ENCODE measurements at regions not wholly inside any gene's neighbourhood (a gene's known extent, or its start where the extent isn't known, plus 50 kb on each side); places are given as distances from the start of the nearest gene placed in this dataset.

GRCh38 chr5:135272311-135272805, 126.7 kb downstream of the MACROH2A1 start:
- 78% methylated on average over 11 of the region's 11 CpGs for WGBS (ENCODE audit: missing lambda C conversion rate)
- CTCF ChIA-PET, result interaction anchor here (0.8 to 1.3 kb wide), 3 partner anchors 8 to 81 kb away, joined by 3 read pairs; no protein-coding TSS in a partner anchor
- POLR2A ChIA-PET, result no interaction called here

GRCh38 chr5:135271533-135272310, 127.3 kb downstream of the MACROH2A1 start:
- H3K4me1 ChIP-seq, result no peaks in the 10 kb centered on the region
- no peak for FAIRE-seq
- CTCF ChIA-PET, result interaction anchor here (0.8 to 1.3 kb wide), 3 partner anchors 8 to 81 kb away, joined by 3 read pairs; no protein-coding TSS in a partner anchor
- WGBS (ENCODE audit: missing lambda C conversion rate), result 86% methylated on average over 14 of the region's 14 CpGs
- H3K4me3 ChIP-seq, result no peak overlapping the region
- no peak for TF ChIP-seq BHLHE40 (IDR thresholded peaks at IDR 0.05; ENCODE audit: low read depth, low read length)
- TF ChIP-seq HOXA7 (CRISPR knock-in tag; IDR thresholded peaks at IDR 0.05), result no peak
- TF ChIP-seq PHF8 (IDR thresholded peaks at IDR 0.05; ENCODE audit: borderline replicate concordance, low read depth), result no peak
- no peak for TF ChIP-seq TFCP2L1 (CRISPR knock-in tag; IDR thresholded peaks at IDR 0.05)
- no peak for TF ChIP-seq TP53 (CRISPR knock-in tag; IDR thresholded peaks at IDR 0.05)
- no peak for TF ChIP-seq CBX8 (IDR thresholded peaks at IDR 0.05)
- TF ChIP-seq BCL3 (IDR thresholded peaks at IDR 0.05), result no peak
- TF ChIP-seq ZNF302 (CRISPR knock-in tag; IDR thresholded peaks at IDR 0.05), result no peak
- no peak for DNase-seq (ENCODE audit: low read depth in 1 of 2, low spot score in 1 of 2)
- H3K4me2 ChIP-seq, result no peak overlapping the region
- no peak overlapping the region for H3K27ac ChIP-seq
- H3K9me3 ChIP-seq, result no peaks in the 10 kb centered on the region
- ATAC-seq, result no peak
- POLR2A ChIA-PET, result no interaction called here

More at GRCh38 chr5:135272311-135272805, 126.7 kb downstream of the MACROH2A1 start:
- Histone ChIP-seq H3K4me2 (no peak overlapping the region), H3K27ac (no peak overlapping the region), H3K4me3 (no peak overlapping the region), H3K9me3 (no peaks in the 10 kb centered on the region), H3K4me1 (no peaks in the 10 kb centered on the region)
- DNase-seq (ENCODE audit: low read depth in 1 of 2, low spot score in 1 of 2), result no peak
- no peak for FAIRE-seq
- ATAC-seq, result no peak
- TF ChIP-seq KDM5A (IDR thresholded peaks at IDR 0.05) (no peak), TFCP2L1 (CRISPR knock-in tag; IDR thresholded peaks at IDR 0.05) (no peak), NFE2L2 (conservative IDR thresholded peaks at IDR 0.05; ENCODE audit: low read length) (no peak), RCOR1 (IDR thresholded peaks at IDR 0.05; ENCODE audit: low read depth, low read length) (no peak), FOXS1 (CRISPR knock-in tag; IDR thresholded peaks at IDR 0.05) (no peak), ATOH8 (CRISPR knock-in tag; IDR thresholded peaks at IDR 0.05; ENCODE audit: low read depth) (no peak), MAZ (IDR thresholded peaks at IDR 0.05; ENCODE audit: borderline replicate concordance, low read depth, low read length) (no peak), CHD2 (IDR thresholded peaks at IDR 0.05; ENCODE audit: low read length, partially characterized antibody) (no peak), CEBPB (IDR thresholded peaks at IDR 0.05) (no peak), RFX5 (IDR thresholded peaks at IDR 0.05) (no peak), PBX3 (IDR thresholded peaks at IDR 0.05) (no peak), NPAS2 (CRISPR knock-in tag; IDR thresholded peaks at IDR 0.05; ENCODE audit: borderline replicate concordance) (no peak), RARB (CRISPR knock-in tag; IDR thresholded peaks at IDR 0.05) (no peak), CBX2 (IDR thresholded peaks at IDR 0.05; ENCODE audit: borderline replicate concordance, low read depth) (no peak), MAFK (IDR thresholded peaks at IDR 0.05; ENCODE audit: partially characterized antibody) (no peak), BCL3 (IDR thresholded peaks at IDR 0.05) (no peak), CHD4 (IDR thresholded peaks at IDR 0.05; ENCODE audit: borderline replicate concordance) (no peak), ELK1 (IDR thresholded peaks at IDR 0.05; ENCODE audit: low read depth, low read length) (no peak), FOSB (CRISPR knock-in tag; IDR thresholded peaks at IDR 0.05) (no peak), EHF (CRISPR knock-in tag; IDR thresholded peaks at IDR 0.05) (no peak)

Data from A549 (cell line).